Tibial nerve (tissue), 4 donors: ENCODE measurements at regions not wholly inside any gene's neighbourhood (a gene's known extent, or its start where the extent isn't known, plus 50 kb on each side); places are given as distances from the start of the nearest gene placed in this dataset.

ENCODE experiments used
- EP300 ChIP-seq, 2 donors: sonication (generic); formaldehyde crosslinking; IDR thresholded peaks; one replicate each; pipeline ENCODE4 v1.6.1; 2017; ENCODE audit warnings: antibody characterized with exemption in 2 of 2, mild to moderate bottlenecking in 1 of 2
- POLR2A ChIP-seq, 2 donors: fragments of 450-650 bp; IDR thresholded peaks; one replicate each; pipeline ENCODE4 v1.6.1; 2017; ENCODE audit warnings: antibody characterized with exemption in 2 of 2, mild to moderate bottlenecking in 2 of 2, moderate library complexity in 2 of 2
- TF ChIP-seq, protein P1 (sequence below), 5 experiments: fragments of 200-600 bp in 3 of 5; fragments of 450-650 bp in 2 of 5; sonication (generic) in 3 of 5; IDR thresholded peaks; one replicate each; pipeline ENCODE4 v1.5.1; 2016 to 2019; ENCODE audit warnings: antibody characterized with exemption in 5 of 5, mild to moderate bottlenecking in 3 of 5, moderate library complexity in 2 of 5

DNA sequence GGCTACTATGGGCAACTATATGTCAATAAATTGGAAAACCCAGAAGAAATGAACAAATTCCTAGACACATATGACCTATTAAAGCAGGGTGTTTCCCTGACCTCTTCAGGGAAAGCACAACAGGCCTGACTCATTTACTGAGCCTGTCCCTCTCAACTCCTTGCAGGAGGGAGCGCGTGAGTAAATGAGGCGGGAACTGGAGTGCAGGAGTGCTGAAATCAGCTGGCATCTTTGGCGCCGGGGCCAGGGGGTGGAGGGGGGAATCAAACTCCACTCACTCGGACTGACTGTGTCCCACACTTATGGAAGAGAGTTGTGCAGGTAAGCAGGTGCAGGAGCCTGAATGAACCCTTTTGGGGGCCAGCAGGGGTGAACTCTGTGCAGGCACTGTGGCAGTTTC is 671.2 kb upstream of the PTCHD4 start:
- TF ChIP-seq POLR2A (IDR thresholded peaks at IDR 0.05) (no peak), EP300 (IDR thresholded peaks at IDR 0.05) (no peak)
- TF ChIP-seq, protein P1, sequence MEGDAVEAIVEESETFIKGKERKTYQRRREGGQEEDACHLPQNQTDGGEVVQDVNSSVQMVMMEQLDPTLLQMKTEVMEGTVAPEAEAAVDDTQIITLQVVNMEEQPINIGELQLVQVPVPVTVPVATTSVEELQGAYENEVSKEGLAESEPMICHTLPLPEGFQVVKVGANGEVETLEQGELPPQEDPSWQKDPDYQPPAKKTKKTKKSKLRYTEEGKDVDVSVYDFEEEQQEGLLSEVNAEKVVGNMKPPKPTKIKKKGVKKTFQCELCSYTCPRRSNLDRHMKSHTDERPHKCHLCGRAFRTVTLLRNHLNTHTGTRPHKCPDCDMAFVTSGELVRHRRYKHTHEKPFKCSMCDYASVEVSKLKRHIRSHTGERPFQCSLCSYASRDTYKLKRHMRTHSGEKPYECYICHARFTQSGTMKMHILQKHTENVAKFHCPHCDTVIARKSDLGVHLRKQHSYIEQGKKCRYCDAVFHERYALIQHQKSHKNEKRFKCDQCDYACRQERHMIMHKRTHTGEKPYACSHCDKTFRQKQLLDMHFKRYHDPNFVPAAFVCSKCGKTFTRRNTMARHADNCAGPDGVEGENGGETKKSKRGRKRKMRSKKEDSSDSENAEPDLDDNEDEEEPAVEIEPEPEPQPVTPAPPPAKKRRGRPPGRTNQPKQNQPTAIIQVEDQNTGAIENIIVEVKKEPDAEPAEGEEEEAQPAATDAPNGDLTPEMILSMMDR (IDR thresholded peaks at IDR 0.05), result no peak
